Neuron (in vitro differentiated cells): ENCODE measurements at regions not wholly inside any gene's neighbourhood (a gene's known extent, or its start where the extent isn't known, plus 50 kb on each side); places are given as distances from the start of the nearest gene placed in this dataset.
"Not testable (repeated sequence)": the region's sequence is repeated elsewhere in the genome, so short reads cannot be mapped to it uniquely, and the experiment has no call there.

Experiments used
- H2AFZ ChIP-seq: one replicate; pipeline ENCODE4 v1.6.1; 2013; ENCODE audit warnings: low read depth, mild to moderate bottlenecking, inconsistent platforms, low read length, moderate library complexity
- H3K27me3 ChIP-seq: one replicate; pipeline ENCODE4 v1.6.1; 2013; ENCODE audit warnings: low read length; ENCODE audit not compliant: insufficient read depth
- H3K36me3 ChIP-seq: one replicate; pipeline ENCODE4 v1.6.1; 2013; ENCODE audit warnings: low read length; ENCODE audit not compliant: insufficient read depth
- H3K4me1 ChIP-seq: one replicate; pipeline ENCODE4 v1.6.1; 2013; ENCODE audit warnings: low read length; ENCODE audit not compliant: insufficient read depth
- H3K4me3 ChIP-seq: 2 replicates; pipeline ENCODE4 v1.5.1; 2013; ENCODE audit warnings: mild to moderate bottlenecking, low read length, moderate library complexity
- H3K9me3 ChIP-seq: one replicate; pipeline ENCODE4 v1.6.1; 2013; ENCODE audit warnings: low read length

- H3K4me1 ChIP-seq, result not testable (repeated sequence)
Observed at GRCh38 chr12:91243177-91243576, 60.6 kb upstream of the DCN start.

GRCh38 chr12:91241756-91242155 lies 59.1 kb upstream of the DCN start:
- Histone ChIP-seq H3K27me3 (no peaks in the 10 kb centered on the region), H3K36me3 (no peaks in the 10 kb centered on the region), H3K4me1 (no peaks in the 10 kb centered on the region), H3K9me3 (no peaks in the 10 kb centered on the region), H2AFZ (no peak overlapping the region), H3K4me3 (no peak overlapping the region)

More at GRCh38 chr12:91243177-91243576, 60.6 kb upstream of the DCN start:
- not testable (repeated sequence) for H3K4me3 ChIP-seq, H3K27me3 ChIP-seq, H3K9me3 ChIP-seq, H2AFZ ChIP-seq, H3K36me3 ChIP-seq

- Histone ChIP-seq H3K36me3 (no peaks in the 10 kb centered on the region), H3K27me3 (no peaks in the 10 kb centered on the region), H3K4me1 (no peaks in the 10 kb centered on the region), H3K9me3 (no peaks in the 10 kb centered on the region), H2AFZ (no peak overlapping the region), H3K4me3 (no peak overlapping the region)
Observed at GRCh38 chr12:91240386-91241095, 57.9 kb upstream of the DCN start.

- H3K9me3 ChIP-seq, result no peaks in the 10 kb centered on the region
Observed at GRCh38 chr12:91239481-91239880, 56.9 kb upstream of the DCN start.

More at GRCh38 chr12:91239481-91239880, 56.9 kb upstream of the DCN start:
- Histone ChIP-seq H3K4me3 (no peak overlapping the region), H3K36me3 (no peaks in the 10 kb centered on the region), H2AFZ (no peak overlapping the region), H3K27me3 (no peaks in the 10 kb centered on the region), H3K4me1 (no peaks in the 10 kb centered on the region)
